Thoracic aorta (tissue), 2 donors: ENCODE measurements at regions not wholly inside any gene's neighbourhood (a gene's known extent, or its start where the extent isn't known, plus 50 kb on each side); places are given as distances from the start of the nearest gene placed in this dataset.

ENCODE experiments used
- ATAC-seq: fragments of 150-250 bp; one replicate; pipeline ENCODE4 v1.8.0; 2017; ENCODE audit warnings: low read depth; ENCODE audit not compliant: insufficient number of reproducible peaks, low FRiP score
- DNase-seq: peaks from one replicate; pipeline ENCODE4 v3.0.0-alpha.2; 2020; ENCODE audit warnings: low spot score
- H3K27ac ChIP-seq, 2 donors: fragments of 200-600 bp; sonication (generic); 1 replicate in 1 of 2; 2 replicates in 1 of 2; pipeline ENCODE4 v1.5.1; 2016; ENCODE audit warnings: mild to moderate bottlenecking in 2 of 2, moderate library complexity in 2 of 2
- H3K27me3 ChIP-seq: fragments of 200-600 bp; sonication (generic); replicated peaks from 2 replicates; pipeline ENCODE4 v1.6.0; 2016; ENCODE audit warnings: mild to moderate bottlenecking; ENCODE audit not compliant: insufficient read depth
- H3K36me3 ChIP-seq: fragments of 200-600 bp; sonication (generic); one replicate; pipeline ENCODE4 v1.5.1; 2016
- H3K4me1 ChIP-seq, 2 donors: fragments of 200-600 bp; sonication (generic); 1 replicate in 1 of 2; 2 replicates in 1 of 2; pipeline versions ENCODE4 v1.5.1 to v1.6.0; 2016; ENCODE audit warnings: low read depth in 2 of 2, mild to moderate bottlenecking in 1 of 2; ENCODE audit not compliant: control insufficient read depth in 1 of 2
- H3K4me3 ChIP-seq: fragments of 200-600 bp; sonication (generic); 2 replicates; pipeline ENCODE4 v1.5.1; 2016; ENCODE audit warnings: mild to moderate bottlenecking
- H3K9me3 ChIP-seq: fragments of 200-600 bp; sonication (generic); 2 replicates; pipeline ENCODE4 v1.5.1; 2016
- TF ChIP-seq, protein P1 (sequence below): fragments of 200-600 bp; sonication (generic); IDR thresholded peaks from one replicate; pipeline ENCODE4 v1.5.1; 2019; ENCODE audit warnings: antibody characterized with exemption

GRCh38 chr12:113740699-113741098 is 225.4 kb downstream of the RBM19 start:
- DNase-seq: no peak
- no peak overlapping the region for H3K4me3 ChIP-seq
- H3K27ac ChIP-seq: no peak overlapping the region
- no peak for ATAC-seq
- H3K36me3 ChIP-seq: no peaks in the 10 kb centered on the region
- H3K9me3 ChIP-seq: no peaks in the 10 kb centered on the region
- TF ChIP-seq, protein P1, sequence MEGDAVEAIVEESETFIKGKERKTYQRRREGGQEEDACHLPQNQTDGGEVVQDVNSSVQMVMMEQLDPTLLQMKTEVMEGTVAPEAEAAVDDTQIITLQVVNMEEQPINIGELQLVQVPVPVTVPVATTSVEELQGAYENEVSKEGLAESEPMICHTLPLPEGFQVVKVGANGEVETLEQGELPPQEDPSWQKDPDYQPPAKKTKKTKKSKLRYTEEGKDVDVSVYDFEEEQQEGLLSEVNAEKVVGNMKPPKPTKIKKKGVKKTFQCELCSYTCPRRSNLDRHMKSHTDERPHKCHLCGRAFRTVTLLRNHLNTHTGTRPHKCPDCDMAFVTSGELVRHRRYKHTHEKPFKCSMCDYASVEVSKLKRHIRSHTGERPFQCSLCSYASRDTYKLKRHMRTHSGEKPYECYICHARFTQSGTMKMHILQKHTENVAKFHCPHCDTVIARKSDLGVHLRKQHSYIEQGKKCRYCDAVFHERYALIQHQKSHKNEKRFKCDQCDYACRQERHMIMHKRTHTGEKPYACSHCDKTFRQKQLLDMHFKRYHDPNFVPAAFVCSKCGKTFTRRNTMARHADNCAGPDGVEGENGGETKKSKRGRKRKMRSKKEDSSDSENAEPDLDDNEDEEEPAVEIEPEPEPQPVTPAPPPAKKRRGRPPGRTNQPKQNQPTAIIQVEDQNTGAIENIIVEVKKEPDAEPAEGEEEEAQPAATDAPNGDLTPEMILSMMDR: no peak
- H3K27me3 ChIP-seq: no peaks in the 10 kb centered on the region
- H3K4me1 ChIP-seq: no peaks in the 10 kb centered on the region

- no peak for DNase-seq
- H3K4me1 ChIP-seq: no peaks in the 10 kb centered on the region
- H3K27me3 ChIP-seq: no peaks in the 10 kb centered on the region
- no peaks in the 10 kb centered on the region for H3K9me3 ChIP-seq
- no peak overlapping the region for H3K4me3 ChIP-seq
- no peak overlapping the region for H3K27ac ChIP-seq
- H3K36me3 ChIP-seq: no peaks in the 10 kb centered on the region
- no peak for ATAC-seq
- TF ChIP-seq, protein P1: no peak
Observed at GRCh38 chr12:113735131-113735530, 231.0 kb downstream of the RBM19 start.

DNA sequence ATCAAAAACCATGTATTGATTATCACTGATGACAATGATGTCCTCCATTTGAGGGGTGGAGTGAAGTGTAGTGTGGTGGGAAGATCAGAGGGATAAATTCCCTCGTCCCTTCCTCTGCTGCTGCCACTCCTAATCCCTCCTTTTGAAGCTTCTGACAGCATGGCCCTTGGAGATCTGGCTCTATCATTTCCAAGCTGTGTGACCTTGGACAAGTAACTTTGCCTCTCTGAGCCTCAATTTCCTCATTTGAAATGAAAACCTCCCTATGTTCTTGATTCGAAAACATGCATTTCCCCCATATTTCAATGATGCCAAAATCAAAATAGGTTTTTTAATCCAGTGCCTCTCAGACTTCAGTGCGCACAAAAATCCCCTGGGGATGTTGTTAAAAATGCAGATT is 231.6 kb downstream of the RBM19 start:
- ATAC-seq (no peak), DNase-seq (no peak)
- Histone ChIP-seq H3K4me3 (no peak overlapping the region), H3K36me3 (no peaks in the 10 kb centered on the region), H3K4me1 (no peaks in the 10 kb centered on the region), H3K27ac (no peak overlapping the region), H3K27me3 (no peaks in the 10 kb centered on the region), H3K9me3 (no peaks in the 10 kb centered on the region)
- TF ChIP-seq, protein P1: no peak

DNA sequence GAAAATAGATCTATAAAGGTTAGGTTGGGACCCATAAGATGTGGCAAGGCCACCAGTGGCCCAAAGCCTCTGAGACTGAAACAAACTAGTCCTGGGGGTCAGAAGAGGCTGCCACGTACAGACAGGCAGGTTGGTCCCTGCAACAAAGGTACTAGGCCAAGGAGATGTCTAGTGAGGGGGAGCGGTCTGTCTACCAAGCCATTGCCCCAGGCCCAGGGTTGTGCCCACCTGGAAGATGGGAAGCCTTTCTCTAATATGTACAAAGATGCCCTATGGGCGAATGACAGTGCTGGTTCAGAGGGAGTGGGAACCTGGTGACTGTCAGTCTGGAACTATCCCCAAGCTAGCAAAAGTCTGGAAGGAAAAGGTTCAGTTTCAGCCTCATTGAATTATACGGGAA is 233.2 kb downstream of the RBM19 start:
- ATAC-seq: no peak

GRCh38 chr12:113727651-113728061 is 238.5 kb downstream of the RBM19 start:
- no peak for DNase-seq
- ATAC-seq: no peak
- no peaks in the 10 kb centered on the region for H3K27me3 ChIP-seq
- no peak overlapping the region for H3K4me3 ChIP-seq
- no peaks in the 10 kb centered on the region for H3K9me3 ChIP-seq
- H3K27ac ChIP-seq: no peak overlapping the region
- H3K4me1 ChIP-seq: no peaks in the 10 kb centered on the region
- TF ChIP-seq, protein P1: no peak
- no peaks in the 10 kb centered on the region for H3K36me3 ChIP-seq

More for the DNA sequence above, 233.2 kb downstream of the RBM19 start:
- no peak overlapping the region for H3K4me3 ChIP-seq
- no peaks in the 10 kb centered on the region for H3K27me3 ChIP-seq
- no peaks in the 10 kb centered on the region for H3K9me3 ChIP-seq
- H3K36me3 ChIP-seq: no peaks in the 10 kb centered on the region
- TF ChIP-seq, protein P1: no peak
- DNase-seq: no peak
- no peaks in the 10 kb centered on the region for H3K4me1 ChIP-seq
- H3K27ac ChIP-seq: no peak overlapping the region
